ENCODE measurements at regions not wholly inside any gene's neighbourhood (a gene's known extent, or its start where the extent isn't known, plus 50 kb on each side); places are given as distances from the start of the nearest gene placed in this dataset.

DNA sequence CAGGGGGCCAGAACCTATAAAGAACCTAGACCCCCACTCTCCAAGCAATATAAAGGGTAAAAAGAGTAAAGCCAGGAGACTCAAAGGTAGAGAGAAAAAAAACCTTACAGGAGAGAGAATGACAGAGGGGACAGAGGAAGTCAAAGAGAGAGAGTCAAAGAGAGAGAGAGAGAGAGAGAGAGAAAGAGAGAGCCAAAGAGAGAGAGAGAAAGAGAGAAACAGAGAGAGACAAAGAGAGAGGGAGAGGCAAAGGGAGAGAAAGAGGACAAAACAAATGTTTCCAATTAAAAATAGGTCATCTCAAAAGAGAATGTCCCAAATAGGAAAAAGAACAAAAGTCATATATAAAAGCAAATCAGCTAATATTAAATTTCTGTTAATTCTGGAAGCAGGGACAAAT lies 251.5 kb downstream of the DPY19L2 start:
- TF ChIP-seq, protein P1, sequence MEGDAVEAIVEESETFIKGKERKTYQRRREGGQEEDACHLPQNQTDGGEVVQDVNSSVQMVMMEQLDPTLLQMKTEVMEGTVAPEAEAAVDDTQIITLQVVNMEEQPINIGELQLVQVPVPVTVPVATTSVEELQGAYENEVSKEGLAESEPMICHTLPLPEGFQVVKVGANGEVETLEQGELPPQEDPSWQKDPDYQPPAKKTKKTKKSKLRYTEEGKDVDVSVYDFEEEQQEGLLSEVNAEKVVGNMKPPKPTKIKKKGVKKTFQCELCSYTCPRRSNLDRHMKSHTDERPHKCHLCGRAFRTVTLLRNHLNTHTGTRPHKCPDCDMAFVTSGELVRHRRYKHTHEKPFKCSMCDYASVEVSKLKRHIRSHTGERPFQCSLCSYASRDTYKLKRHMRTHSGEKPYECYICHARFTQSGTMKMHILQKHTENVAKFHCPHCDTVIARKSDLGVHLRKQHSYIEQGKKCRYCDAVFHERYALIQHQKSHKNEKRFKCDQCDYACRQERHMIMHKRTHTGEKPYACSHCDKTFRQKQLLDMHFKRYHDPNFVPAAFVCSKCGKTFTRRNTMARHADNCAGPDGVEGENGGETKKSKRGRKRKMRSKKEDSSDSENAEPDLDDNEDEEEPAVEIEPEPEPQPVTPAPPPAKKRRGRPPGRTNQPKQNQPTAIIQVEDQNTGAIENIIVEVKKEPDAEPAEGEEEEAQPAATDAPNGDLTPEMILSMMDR (IDR thresholded peaks at IDR 0.05) = no peak
- no peak for TF ChIP-seq POLR2A (IDR thresholded peaks at IDR 0.05; ENCODE audit: low read depth)
